OCI-LY1 (cell line): ENCODE measurements at regions not wholly inside any gene's neighbourhood (a gene's known extent, or its start where the extent isn't known, plus 50 kb on each side); places are given as distances from the start of the nearest gene placed in this dataset.

ENCODE experiments used
- CTCF ChIP-seq: fragments of 200-600 bp; sonication (generic), shearing (Covaris generic); IDR thresholded peaks from 2 replicates; pipeline ENCODE4 v1.5.1; 2017; ENCODE audit warnings: mild to moderate bottlenecking, antibody characterized with exemption, low read length, moderate library complexity, mixed read lengths
- EZH2 ChIP-seq: fragments of 200-600 bp; sonication (generic), shearing (Covaris generic); IDR thresholded peaks from 2 replicates; pipeline ENCODE4 v1.8.0; 2017; ENCODE audit warnings: borderline replicate concordance, mixed run types, mild to moderate bottlenecking, antibody characterized with exemption, low read length, moderate library complexity, mixed read lengths

GRCh38 chr6:11848852-11849731, 70.5 kb upstream of the ADTRP start:
- TF ChIP-seq CTCF = no peak
- TF ChIP-seq EZH2 = no peak
